ENCODE measurements at regions not wholly inside any gene's neighbourhood (a gene's known extent, or its start where the extent isn't known, plus 50 kb on each side); places are given as distances from the start of the nearest gene placed in this dataset.
A peak's percentile ranks its signal among the peaks of the same experiment; 100 is the strongest.

DNA sequence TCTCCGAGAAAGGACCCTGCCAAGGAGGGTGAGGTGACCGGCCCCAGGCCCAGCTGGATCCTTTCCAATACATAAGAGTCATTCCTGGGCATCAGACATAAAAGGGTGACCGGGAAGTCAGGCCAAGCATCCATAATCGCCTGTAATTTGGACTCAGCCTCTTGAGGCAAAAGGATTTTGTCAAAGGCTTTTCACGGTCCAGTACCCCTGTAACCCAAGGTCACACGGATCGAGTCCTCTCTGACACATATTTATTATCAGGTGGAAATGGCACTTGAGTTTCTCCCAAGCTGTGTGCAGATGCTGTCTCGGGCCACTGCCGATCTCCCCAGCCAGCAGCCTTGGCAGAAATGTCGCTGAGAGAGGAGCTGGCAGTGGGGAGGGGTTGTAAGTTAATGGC, 556.5 kb downstream of the MN1 start:
- no peak for TF ChIP-seq CTCF (conservative IDR thresholded peaks at IDR 0.05; ENCODE audit: low read length)
- no peak for DNase-seq (ENCODE audit: low read depth)
- H3K4me3 ChIP-seq (ENCODE audit: low read length) = no peak overlapping the region

DNA sequence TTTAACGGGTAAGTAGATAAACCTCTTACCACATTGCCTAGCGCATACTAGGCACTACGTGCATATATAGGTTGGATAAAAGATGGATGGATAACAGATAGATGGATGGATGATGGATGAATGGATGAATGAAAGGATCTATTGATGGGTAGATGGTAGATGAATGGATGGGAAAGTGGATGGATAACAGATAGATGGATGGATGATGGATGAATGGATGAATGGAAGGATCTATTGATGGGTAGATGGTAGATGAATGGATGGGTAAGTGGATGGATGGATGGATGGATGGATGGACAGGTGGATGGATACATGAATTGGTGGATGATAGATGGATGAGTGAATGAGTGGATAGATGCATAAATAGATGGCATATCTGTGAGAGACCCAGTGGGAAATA, 555.0 kb downstream of the MN1 start:
- no peak for DNase-seq (ENCODE audit: low read depth)
- no peak for TF ChIP-seq CTCF (conservative IDR thresholded peaks at IDR 0.05; ENCODE audit: low read length)
- no peak overlapping the region for H3K4me3 ChIP-seq (ENCODE audit: low read length)

DNA sequence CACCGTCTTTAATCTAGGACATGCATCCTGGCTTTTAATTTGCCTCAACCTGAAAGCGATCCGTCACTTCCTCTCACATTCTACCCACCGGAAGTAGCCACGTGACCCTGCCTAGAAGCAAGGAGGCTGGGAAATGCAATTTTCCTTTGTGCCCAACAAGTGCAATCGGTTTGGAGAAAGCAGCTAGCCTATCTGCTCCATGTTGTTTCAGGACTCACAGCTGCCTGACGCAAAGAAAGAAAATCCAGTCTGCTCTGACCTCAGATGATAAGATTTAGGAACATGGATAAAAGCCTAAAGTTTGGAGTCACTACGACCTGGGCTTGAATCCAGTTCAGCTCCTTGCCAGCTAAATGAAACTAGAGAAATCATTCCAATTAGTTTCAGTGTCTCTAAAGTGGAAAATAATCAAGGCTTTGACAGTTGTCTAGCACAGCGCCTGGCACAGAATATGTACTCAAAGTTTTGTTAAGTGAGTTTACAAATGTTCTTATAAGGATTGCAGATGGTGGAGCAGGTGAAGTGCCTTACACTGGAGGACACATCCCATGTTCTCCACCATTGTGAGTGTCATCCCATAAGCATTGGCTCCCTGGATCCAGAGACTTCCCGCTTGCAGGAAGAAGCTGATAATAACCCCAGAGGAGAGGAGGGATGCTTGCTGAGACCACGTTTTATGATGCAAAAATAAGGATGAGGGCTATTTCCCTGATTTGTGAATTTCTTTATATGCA, 553.7 kb downstream of the MN1 start:
- H3K4me3 ChIP-seq (ENCODE audit: low read length) = no peak overlapping the region
- peak; percentile 54 for DNase-seq (ENCODE audit: low read depth)
- no peak for TF ChIP-seq CTCF (conservative IDR thresholded peaks at IDR 0.05; ENCODE audit: low read length)

DNA sequence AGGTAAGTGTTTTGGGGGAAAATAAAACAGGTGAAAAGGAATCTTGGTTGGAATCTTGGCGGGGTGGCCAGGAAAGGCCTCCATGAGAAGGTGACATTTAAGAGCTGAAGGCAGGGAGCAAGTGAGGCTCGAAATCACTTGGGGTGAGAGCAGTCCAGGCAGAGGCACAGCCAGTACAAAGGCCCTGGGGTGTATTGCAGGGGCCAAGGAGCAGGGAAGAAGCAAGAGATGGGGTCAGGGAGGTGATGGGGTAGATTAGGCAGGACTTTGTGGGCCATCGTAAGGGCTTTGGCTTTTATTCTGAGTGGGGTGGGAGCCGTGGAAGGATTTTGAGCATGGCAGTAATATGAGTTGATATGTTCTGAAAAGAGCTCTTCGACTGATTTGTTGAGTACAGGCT, 551.1 kb downstream of the MN1 start:
- no peak for TF ChIP-seq CTCF (conservative IDR thresholded peaks at IDR 0.05; ENCODE audit: low read length)
- no peak for DNase-seq (ENCODE audit: low read depth)
- H3K4me3 ChIP-seq (ENCODE audit: low read length) = no peak overlapping the region

DNA sequence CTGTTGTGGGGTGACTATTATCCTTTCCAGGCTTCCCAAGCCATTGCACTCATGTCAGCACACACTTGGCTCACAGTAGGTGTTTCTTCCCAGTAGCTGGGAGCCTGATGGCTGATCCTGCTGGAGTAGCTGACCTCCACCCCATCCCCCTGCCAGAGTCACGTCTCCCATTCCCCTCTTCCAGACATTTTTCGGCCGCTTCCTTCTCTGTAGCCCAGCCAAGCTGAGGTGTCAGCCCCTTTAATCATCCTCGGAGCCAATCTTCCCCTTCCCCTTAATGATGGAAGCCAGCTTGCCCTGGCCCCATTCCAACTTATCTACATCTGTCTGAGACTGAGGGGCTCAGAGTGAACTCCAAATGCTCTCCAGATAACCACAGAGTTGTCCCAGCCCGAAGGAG, 550.7 kb downstream of the MN1 start:
- DNase-seq (ENCODE audit: low read depth) = no peak
- TF ChIP-seq CTCF (conservative IDR thresholded peaks at IDR 0.05; ENCODE audit: low read length) = no peak
- no peak overlapping the region for H3K4me3 ChIP-seq (ENCODE audit: low read length)

DNA sequence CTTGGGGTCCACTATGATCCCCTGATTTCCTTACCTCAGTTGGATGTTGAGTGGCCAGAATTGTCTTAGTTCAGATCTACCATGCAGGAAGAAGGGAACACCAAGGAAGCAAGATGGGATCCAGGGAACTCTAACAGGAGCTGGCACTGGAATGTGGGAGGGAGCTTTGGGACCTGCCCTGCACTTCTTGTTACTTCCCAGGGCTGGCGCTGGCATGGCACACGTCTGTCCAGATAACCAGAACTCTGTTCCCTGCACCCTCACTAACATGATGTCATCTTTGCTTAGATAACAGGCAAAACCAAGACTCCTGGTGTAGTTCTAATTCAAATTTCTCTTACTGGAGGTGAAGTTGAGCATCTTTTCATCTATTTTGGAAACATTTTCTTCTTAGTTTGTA, 550.0 kb downstream of the MN1 start:
- H3K4me3 ChIP-seq (ENCODE audit: low read length) = no peak overlapping the region
- TF ChIP-seq CTCF (conservative IDR thresholded peaks at IDR 0.05; ENCODE audit: low read length) = no peak
- no peak for DNase-seq (ENCODE audit: low read depth)

DNA sequence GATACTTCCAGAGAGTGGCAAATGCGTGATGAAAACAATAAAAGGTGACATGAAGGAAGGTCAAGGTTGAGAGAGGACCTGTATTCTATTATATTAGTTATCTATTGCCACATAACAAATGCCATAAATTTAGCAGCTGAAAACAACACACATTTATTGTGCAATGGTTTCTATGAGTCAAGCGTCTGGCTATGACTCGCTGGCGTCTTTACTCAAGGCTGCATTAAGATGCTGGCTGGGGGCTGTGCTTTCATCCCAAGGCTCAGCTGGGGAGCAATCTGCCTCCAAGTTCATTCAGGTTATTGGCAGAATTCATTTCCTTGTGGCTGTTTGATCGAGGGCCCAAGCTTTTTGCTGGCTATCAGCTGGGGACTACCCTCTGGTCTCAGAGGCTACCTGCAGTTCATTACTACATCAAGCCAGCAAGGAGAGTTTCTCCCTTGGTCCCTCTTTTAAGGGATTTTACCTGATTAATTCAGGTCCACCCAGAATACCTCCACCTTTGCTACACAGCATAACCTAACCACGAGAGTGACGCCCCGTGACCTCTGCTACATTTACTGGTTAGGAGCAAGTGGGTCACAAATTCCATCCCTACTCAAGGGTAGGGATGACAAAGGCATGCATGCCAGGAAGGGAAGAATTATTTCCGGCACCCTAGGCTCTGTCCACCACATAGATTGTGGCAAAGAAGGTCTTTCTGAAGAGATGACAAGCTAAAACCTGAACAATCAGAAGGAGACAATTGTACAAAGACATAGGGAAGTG, 549.1 kb downstream of the MN1 start:
- no peak overlapping the region for H3K4me3 ChIP-seq (ENCODE audit: low read length)
- DNase-seq (ENCODE audit: low read depth) = peak; percentile 89
- no peak for TF ChIP-seq CTCF (conservative IDR thresholded peaks at IDR 0.05; ENCODE audit: low read length)

Measured in AG10803 (cell line).